Keratinocyte (primary cell): ENCODE measurements at regions not wholly inside any gene's neighbourhood (a gene's known extent, or its start where the extent isn't known, plus 50 kb on each side); places are given as distances from the start of the nearest gene placed in this dataset.
"Not testable (repeated sequence)": the region's sequence is repeated elsewhere in the genome, so short reads cannot be mapped to it uniquely, and the experiment has no call there.

Experiments used
- CTCF ChIP-seq, 3 experiments: IDR thresholded peaks in 1 of 3; conservative IDR thresholded peaks in 1 of 3; optimal IDR thresholded peaks in 1 of 3; 2 replicates in 2 of 3; 3 replicates in 1 of 3; pipeline versions ENCODE3 to v1.5.1; 2011; ENCODE audit warnings: low read length in 3 of 3, mild to moderate bottlenecking in 3 of 3, moderate library complexity in 2 of 3, control low read depth in 1 of 3, inconsistent platforms in 1 of 3; ENCODE audit not compliant: insufficient read depth in 2 of 3; ENCODE audit errors: extremely low read depth in 1 of 3
- EZH2 ChIP-seq: IDR thresholded peaks from one replicate; pipeline ENCODE4 v1.6.1; 2012; ENCODE audit warnings: inconsistent platforms, mild to moderate bottlenecking, low read length, moderate library complexity

DNA sequence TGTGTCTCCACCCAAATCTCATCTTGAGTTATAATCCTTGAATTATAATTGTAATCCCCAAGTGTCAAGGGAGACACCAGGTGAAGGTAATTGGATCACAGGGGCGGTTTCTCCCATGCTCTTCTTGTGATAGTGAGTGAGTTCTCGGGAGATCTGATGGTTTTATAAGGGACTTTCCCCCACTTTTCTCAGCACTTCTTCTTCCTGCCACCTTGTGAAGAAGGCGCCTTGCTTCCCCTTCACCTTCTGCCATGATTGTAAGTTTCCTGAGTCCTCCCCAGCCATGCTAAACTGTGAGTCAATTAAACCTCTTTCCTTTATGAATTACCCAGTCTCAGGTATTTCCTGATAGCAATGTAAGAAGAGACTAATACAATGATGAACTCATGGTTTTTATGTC lies 175.5 kb upstream of the SVIL start:
- not testable (repeated sequence) for TF ChIP-seq CTCF (optimal IDR thresholded peaks at IDR 0.05 in 1 of 3, IDR thresholded peaks at IDR 0.05 in 1 of 3, conservative IDR thresholded peaks at IDR 0.05 in 1 of 3; ENCODE audit: extremely low read depth in 1 of 3, insufficient read depth in 2 of 3, low read length in 3 of 3); EZH2
